A549 (cell line): ENCODE measurements at regions not wholly inside any gene's neighbourhood (a gene's known extent, or its start where the extent isn't known, plus 50 kb on each side); places are given as distances from the start of the nearest gene placed in this dataset.

ENCODE experiments used
- ATAC-seq, 2 experiments: fragments of 200-7000 bp in 1 of 2; fragments of >200 bp in 1 of 2; cut with Nextera tagmentation in 1 of 2; cut with Tn5 transposase in 1 of 2; 3 replicates each; pipeline versions ENCODE4 v1.8.0 to v1.9.1; 2018 to 2020; ENCODE audit warnings: mild to moderate bottlenecking in 1 of 2, moderate library complexity in 1 of 2
- CTCF ChIA-PET: fragments of 300-600 bp; sonication (Branson Sonifier 250); formaldehyde crosslinking; extraction: SDS; loops from one replicate; lab custom pipeline; 2021; ENCODE audit warnings: antibody characterized with exemption, inconsistent platforms; lab: Yijun Ruan, JAX
- POLR2A ChIA-PET: fragments of 350-600 bp; formaldehyde crosslinking; extraction: SDS; loops from one replicate; lab custom pipeline; 2021; ENCODE audit warnings: antibody characterized with exemption, inconsistent platforms; lab: Yijun Ruan, JAX
- DNase-seq, 2 experiments: peaks; one replicate each; pipeline versions ENCODE4 v3.0.0 to v3.0.0-alpha.2; 2011 to 2016; ENCODE audit warnings: low read depth in 1 of 2, low spot score in 1 of 2
- FAIRE-seq: peaks from 2 replicates; lab custom pipeline; 2011; peaks lifted over from hg19 to GRCh38; lab: Jason Lieb, UNC
- H3K27ac ChIP-seq, 2 experiments: fragments of >200 bp; sonication (Bioruptor Twin); formaldehyde crosslinking; 3 replicates each; pipeline ENCODE4 v1.5.1; 2016 to 2017
- H3K4me1 ChIP-seq: fragments of >200 bp; sonication (Bioruptor Twin); formaldehyde crosslinking; 3 replicates; pipeline ENCODE4 v1.6.1; 2016
- H3K4me2 ChIP-seq: fragments of >200 bp; sonication (Bioruptor Twin); formaldehyde crosslinking; 3 replicates; pipeline ENCODE4 v1.6.1; 2016
- H3K4me3 ChIP-seq: fragments of >200 bp; sonication (Bioruptor Twin); formaldehyde crosslinking; 3 replicates; pipeline ENCODE4 v1.5.1; 2016
- H3K9me3 ChIP-seq: fragments of >200 bp; sonication (Bioruptor Twin); formaldehyde crosslinking; 3 replicates; pipeline ENCODE4 v1.6.1; 2016
- BHLHE40 ChIP-seq: IDR thresholded peaks from 2 replicates; pipeline ENCODE4 v1.6.1; 2012; ENCODE audit warnings: low read depth, low read length, inconsistent platforms
- CBX2 ChIP-seq: fragments of 200-600 bp; sonication (generic); IDR thresholded peaks from 2 replicates; pipeline ENCODE4 v1.6.1; 2016; ENCODE audit warnings: low read depth, mild to moderate bottlenecking, borderline replicate concordance
- CBX8 ChIP-seq: fragments of 200-600 bp; sonication (generic); IDR thresholded peaks from 2 replicates; pipeline ENCODE4 v1.6.1; 2016
- CHD4 ChIP-seq: fragments of 200-600 bp; sonication (generic); IDR thresholded peaks from 2 replicates; pipeline ENCODE4 v1.6.1; 2016; ENCODE audit warnings: antibody characterized with exemption, mild to moderate bottlenecking, borderline replicate concordance
- EHMT2 ChIP-seq: fragments of 200-600 bp; sonication (generic); IDR thresholded peaks from 2 replicates; pipeline ENCODE4 v1.6.1; 2016; ENCODE audit warnings: antibody characterized with exemption, low read depth, mild to moderate bottlenecking, moderate library complexity
- EP300 ChIP-seq, 2 experiments: fragments of >200 bp; sonication (Bioruptor Twin); formaldehyde crosslinking; IDR thresholded peaks; 2 replicates in 1 of 2; 3 replicates in 1 of 2; pipeline ENCODE4 v1.6.1; 2016 to 2017
- FOSB ChIP-seq: fragments of 250-450 bp; sonication (Bioruptor Pico); IDR thresholded peaks from 2 replicates; pipeline ENCODE4 v1.5.0; 2020; ENCODE audit warnings: mild to moderate bottlenecking, moderate library complexity
- GATA3 ChIP-seq: IDR thresholded peaks from 2 replicates; pipeline ENCODE4 v1.6.1; 2012; ENCODE audit warnings: borderline replicate concordance
- HDAC2 ChIP-seq: fragments of 200-600 bp; sonication (generic); IDR thresholded peaks from 2 replicates; pipeline ENCODE4 v1.6.1; 2016
- JUNB ChIP-seq: fragments of >200 bp; sonication (Bioruptor Twin); formaldehyde crosslinking; IDR thresholded peaks from 2 replicates; pipeline ENCODE4 v1.6.1; 2016
- MAFK ChIP-seq: fragments of 450-650 bp; IDR thresholded peaks from 2 replicates; pipeline ENCODE4 v1.6.1; 2014; ENCODE audit not compliant: partially characterized antibody
- MAZ ChIP-seq: fragments of 150-350 bp; IDR thresholded peaks from 2 replicates; pipeline ENCODE4 v1.6.1; 2014; ENCODE audit warnings: antibody characterized with exemption, low read depth, low read length, borderline replicate concordance
- NPAS2 ChIP-seq: fragments of 250-450 bp; sonication (Bioruptor Pico); IDR thresholded peaks from 2 replicates; pipeline ENCODE4 v1.8.0; 2022; ENCODE audit warnings: mild to moderate bottlenecking, moderate library complexity, borderline replicate concordance
- NR3C1 ChIP-seq: fragments of >200 bp; sonication (Bioruptor Twin); formaldehyde crosslinking; IDR thresholded peaks from 3 replicates; pipeline ENCODE4 v1.6.1; 2017
- PHF8 ChIP-seq: fragments of 200-600 bp; sonication (generic); IDR thresholded peaks from 2 replicates; pipeline ENCODE4 v1.6.1; 2016; ENCODE audit warnings: low read depth, mild to moderate bottlenecking, antibody characterized with exemption, moderate library complexity, borderline replicate concordance
- RARB ChIP-seq: fragments of 250-450 bp; sonication (Bioruptor Pico); IDR thresholded peaks from 2 replicates; pipeline ENCODE4 v1.8.0; 2021; ENCODE audit warnings: mild to moderate bottlenecking, moderate library complexity
- RCOR1 ChIP-seq: fragments of 150-350 bp; IDR thresholded peaks from 2 replicates; pipeline ENCODE4 v1.6.1; 2014; ENCODE audit warnings: antibody characterized with exemption, low read length, low read depth
- RFX5 ChIP-seq: fragments of 450-650 bp; IDR thresholded peaks from 2 replicates; pipeline ENCODE4 v1.7.1; 2014; ENCODE audit warnings: antibody characterized with exemption, mild to moderate bottlenecking, moderate library complexity
- SREBF2 ChIP-seq: fragments of 450-650 bp; IDR thresholded peaks from 2 replicates; pipeline ENCODE4 v1.6.1; 2014; ENCODE audit warnings: mild to moderate bottlenecking, moderate library complexity
- ZC3H11A ChIP-seq: fragments of 450-650 bp; IDR thresholded peaks from 2 replicates; pipeline ENCODE4 v1.6.1; 2014; ENCODE audit warnings: antibody characterized with exemption, mild to moderate bottlenecking
- ZFP36 ChIP-seq: fragments of 450-650 bp; IDR thresholded peaks from 2 replicates; pipeline ENCODE4 v1.6.1; 2014; ENCODE audit warnings: borderline replicate concordance; ENCODE audit not compliant: partially characterized antibody
- WGBS: methylation state at CpG from one replicate; pipeline ENCODE4 v1.1.6; 2017; ENCODE audit errors: missing lambda C conversion rate; 5-methylcytosine and 5-hydroxymethylcytosine counted together
- TF ChIP-seq, protein P1 (sequence below): fragments of 250-450 bp; sonication (Bioruptor Pico); IDR thresholded peaks from 2 replicates; pipeline ENCODE4 v1.5.0; 2020; ENCODE audit warnings: low read depth, mild to moderate bottlenecking, moderate library complexity
- TF ChIP-seq, protein P2 (sequence below): fragments of 150-350 bp; IDR thresholded peaks from 2 replicates; pipeline ENCODE4 v1.6.1; 2014; ENCODE audit warnings: low read depth, mild to moderate bottlenecking, low read length
- TF ChIP-seq, protein P3 (sequence below): fragments of >200 bp; sonication (Bioruptor Twin); formaldehyde crosslinking; IDR thresholded peaks from 2 replicates; pipeline ENCODE4 v1.6.1; 2016
- TF ChIP-seq, protein P4 (sequence below): fragments of 200-600 bp; sonication (generic); IDR thresholded peaks from 2 replicates; pipeline ENCODE4 v1.6.1; 2016; ENCODE audit warnings: antibody characterized with exemption, mild to moderate bottlenecking, moderate library complexity
- TF ChIP-seq, protein P5 (sequence below): fragments of >200 bp; sonication (Bioruptor Twin); formaldehyde crosslinking; IDR thresholded peaks from 3 replicates; pipeline ENCODE4 v1.6.1; 2016

DNA sequence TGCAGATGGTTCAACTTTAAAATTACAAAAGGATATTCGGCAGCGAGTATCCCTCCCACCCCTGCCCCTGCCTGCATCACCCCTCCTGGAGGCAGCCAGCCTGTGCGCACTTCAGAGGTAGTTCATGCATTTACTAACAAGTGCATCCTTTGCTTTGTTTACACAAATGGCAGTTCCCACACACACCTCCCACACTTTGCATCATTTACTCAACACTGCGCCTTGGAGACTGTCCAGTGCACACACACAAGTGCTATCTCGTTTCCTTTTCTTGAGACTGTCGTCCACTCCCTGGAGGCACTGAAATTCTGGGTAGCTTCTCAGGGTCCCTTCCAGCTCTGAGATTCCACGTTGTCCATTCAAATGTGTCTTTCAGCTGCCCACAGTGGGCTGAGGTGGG lies 53.1 kb upstream of the VSX1 start:
- 79% methylated on average over 7 of the region's 7 CpGs for WGBS
- Histone ChIP-seq H3K4me3 (no peak overlapping the region), H3K27ac (peak overlapping the region; percentile 86 to 89), H3K4me1 (peaks cover 39% of the 10 kb centered on the region), H3K9me3 (no peaks in the 10 kb centered on the region), H3K4me2 (peak overlapping the region; percentile 27; the same call in 1 of the 3 replicates)
- peak in 1 of 2 experiments; percentile 19 for DNase-seq
- no peak for FAIRE-seq
- POLR2A ChIA-PET: no interaction called here
- no peak for TF ChIP-seq EP300 (IDR thresholded peaks at IDR 0.05)
- TF ChIP-seq, protein P1, sequence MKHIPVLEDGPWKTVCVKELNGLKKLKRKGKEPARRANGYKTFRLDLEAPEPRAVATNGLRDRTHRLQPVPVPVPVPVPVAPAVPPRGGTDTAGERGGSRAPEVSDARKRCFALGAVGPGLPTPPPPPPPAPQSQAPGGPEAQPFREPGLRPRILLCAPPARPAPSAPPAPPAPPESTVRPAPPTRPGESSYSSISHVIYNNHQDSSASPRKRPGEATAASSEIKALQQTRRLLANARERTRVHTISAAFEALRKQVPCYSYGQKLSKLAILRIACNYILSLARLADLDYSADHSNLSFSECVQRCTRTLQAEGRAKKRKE: no peak
- TF ChIP-seq BHLHE40: no peak
- TF ChIP-seq GATA3: no peak
- no peak for TF ChIP-seq FOSB
- no peak for TF ChIP-seq ZC3H11A
- TF ChIP-seq CHD4: no peak
- TF ChIP-seq SREBF2: no peak
- no peak for TF ChIP-seq NPAS2 (CRISPR knock-in tag)
- no peak for TF ChIP-seq ZFP36
- TF ChIP-seq HDAC2: no peak
- no peak for TF ChIP-seq MAFK
- no peak for TF ChIP-seq CBX8
- TF ChIP-seq RFX5: no peak
- no peak for TF ChIP-seq NR3C1
- CTCF ChIA-PET: no interaction called here
- ATAC-seq: no peak

DNA sequence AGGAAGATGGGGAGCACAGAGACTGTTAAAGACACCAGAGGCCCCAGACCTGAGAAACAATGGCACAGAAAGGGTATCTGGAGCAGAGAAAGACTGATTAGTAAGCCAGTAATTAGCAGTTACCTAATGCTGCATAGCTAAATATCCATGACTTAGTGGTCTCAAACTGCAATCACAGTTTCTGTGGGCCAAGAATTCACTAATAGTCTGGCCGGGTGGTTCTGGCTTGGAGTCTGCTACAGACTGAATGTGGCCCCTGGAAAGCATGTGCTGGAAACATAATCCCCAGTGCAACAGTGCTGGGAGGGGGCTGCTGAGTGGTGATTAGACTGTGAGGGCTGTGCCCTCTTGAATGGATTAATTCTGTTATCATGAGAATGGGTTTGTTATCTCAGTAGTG lies 54.1 kb upstream of the VSX1 start:
- peak; percentile 7 to 32; a peak in 4 of 6 replicates for ATAC-seq
- no peak overlapping the region for H3K4me3 ChIP-seq
- H3K27ac ChIP-seq: peak overlapping the region; percentile 86 to 89
- peak overlapping the region; percentile 74 for H3K4me2 ChIP-seq
- CTCF ChIA-PET: interaction anchor here (1.3 kb wide), 1 partner anchor 40 kb away, joined by 3 read pairs; no protein-coding TSS in a partner anchor
- no peaks in the 10 kb centered on the region for H3K9me3 ChIP-seq
- 86% methylated on average over 1 of the region's 1 CpG for WGBS
- H3K4me1 ChIP-seq: peaks cover 39% of the 10 kb centered on the region
- no peak for DNase-seq
- POLR2A ChIA-PET: interaction anchor here (1.5 kb wide), 1 partner anchor 112 kb away, joined by 7 read pairs; the partner anchor contains the start of gene PYGB
- TF ChIP-seq PHF8 (no peak), EHMT2 (no peak), RARB (no peak), SREBF2 (no peak), ZFP36 (no peak), RCOR1 (no peak), MAZ (no peak), CBX2 (no peak), JUNB (no peak)
- TF ChIP-seq, protein P2, sequence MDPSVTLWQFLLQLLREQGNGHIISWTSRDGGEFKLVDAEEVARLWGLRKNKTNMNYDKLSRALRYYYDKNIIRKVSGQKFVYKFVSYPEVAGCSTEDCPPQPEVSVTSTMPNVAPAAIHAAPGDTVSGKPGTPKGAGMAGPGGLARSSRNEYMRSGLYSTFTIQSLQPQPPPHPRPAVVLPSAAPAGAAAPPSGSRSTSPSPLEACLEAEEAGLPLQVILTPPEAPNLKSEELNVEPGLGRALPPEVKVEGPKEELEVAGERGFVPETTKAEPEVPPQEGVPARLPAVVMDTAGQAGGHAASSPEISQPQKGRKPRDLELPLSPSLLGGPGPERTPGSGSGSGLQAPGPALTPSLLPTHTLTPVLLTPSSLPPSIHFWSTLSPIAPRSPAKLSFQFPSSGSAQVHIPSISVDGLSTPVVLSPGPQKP: no peak
- TF ChIP-seq, protein P3, sequence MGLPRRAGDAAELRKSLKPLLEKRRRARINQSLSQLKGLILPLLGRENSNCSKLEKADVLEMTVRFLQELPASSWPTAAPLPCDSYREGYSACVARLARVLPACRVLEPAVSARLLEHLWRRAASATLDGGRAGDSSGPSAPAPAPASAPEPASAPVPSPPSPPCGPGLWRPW: no peak
- TF ChIP-seq, protein P4, sequence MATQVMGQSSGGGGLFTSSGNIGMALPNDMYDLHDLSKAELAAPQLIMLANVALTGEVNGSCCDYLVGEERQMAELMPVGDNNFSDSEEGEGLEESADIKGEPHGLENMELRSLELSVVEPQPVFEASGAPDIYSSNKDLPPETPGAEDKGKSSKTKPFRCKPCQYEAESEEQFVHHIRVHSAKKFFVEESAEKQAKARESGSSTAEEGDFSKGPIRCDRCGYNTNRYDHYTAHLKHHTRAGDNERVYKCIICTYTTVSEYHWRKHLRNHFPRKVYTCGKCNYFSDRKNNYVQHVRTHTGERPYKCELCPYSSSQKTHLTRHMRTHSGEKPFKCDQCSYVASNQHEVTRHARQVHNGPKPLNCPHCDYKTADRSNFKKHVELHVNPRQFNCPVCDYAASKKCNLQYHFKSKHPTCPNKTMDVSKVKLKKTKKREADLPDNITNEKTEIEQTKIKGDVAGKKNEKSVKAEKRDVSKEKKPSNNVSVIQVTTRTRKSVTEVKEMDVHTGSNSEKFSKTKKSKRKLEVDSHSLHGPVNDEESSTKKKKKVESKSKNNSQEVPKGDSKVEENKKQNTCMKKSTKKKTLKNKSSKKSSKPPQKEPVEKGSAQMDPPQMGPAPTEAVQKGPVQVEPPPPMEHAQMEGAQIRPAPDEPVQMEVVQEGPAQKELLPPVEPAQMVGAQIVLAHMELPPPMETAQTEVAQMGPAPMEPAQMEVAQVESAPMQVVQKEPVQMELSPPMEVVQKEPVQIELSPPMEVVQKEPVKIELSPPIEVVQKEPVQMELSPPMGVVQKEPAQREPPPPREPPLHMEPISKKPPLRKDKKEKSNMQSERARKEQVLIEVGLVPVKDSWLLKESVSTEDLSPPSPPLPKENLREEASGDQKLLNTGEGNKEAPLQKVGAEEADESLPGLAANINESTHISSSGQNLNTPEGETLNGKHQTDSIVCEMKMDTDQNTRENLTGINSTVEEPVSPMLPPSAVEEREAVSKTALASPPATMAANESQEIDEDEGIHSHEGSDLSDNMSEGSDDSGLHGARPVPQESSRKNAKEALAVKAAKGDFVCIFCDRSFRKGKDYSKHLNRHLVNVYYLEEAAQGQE: no peak
- TF ChIP-seq, protein P5, sequence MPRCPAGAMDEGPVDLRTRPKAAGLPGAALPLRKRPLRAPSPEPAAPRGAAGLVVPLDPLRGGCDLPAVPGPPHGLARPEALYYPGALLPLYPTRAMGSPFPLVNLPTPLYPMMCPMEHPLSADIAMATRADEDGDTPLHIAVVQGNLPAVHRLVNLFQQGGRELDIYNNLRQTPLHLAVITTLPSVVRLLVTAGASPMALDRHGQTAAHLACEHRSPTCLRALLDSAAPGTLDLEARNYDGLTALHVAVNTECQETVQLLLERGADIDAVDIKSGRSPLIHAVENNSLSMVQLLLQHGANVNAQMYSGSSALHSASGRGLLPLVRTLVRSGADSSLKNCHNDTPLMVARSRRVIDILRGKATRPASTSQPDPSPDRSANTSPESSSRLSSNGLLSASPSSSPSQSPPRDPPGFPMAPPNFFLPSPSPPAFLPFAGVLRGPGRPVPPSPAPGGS: no peak
- TF ChIP-seq, all 56 proteins: peak for 0
- FAIRE-seq: peak; percentile 61
